HTR-8/SVneo (cell line): ENCODE measurements at regions not wholly inside any gene's neighbourhood (a gene's known extent, or its start where the extent isn't known, plus 50 kb on each side); places are given as distances from the start of the nearest gene placed in this dataset.
"Not testable (repeated sequence)": the region's sequence is repeated elsewhere in the genome, so short reads cannot be mapped to it uniquely, and the experiment has no call there.

ENCODE experiments used
- DNase-seq: peaks from one replicate; pipeline ENCODE4 v3.0.0; 2011; ENCODE audit warnings: low spot score, mixed read lengths; ENCODE audit not compliant: insufficient read length
- FAIRE-seq: peaks from 2 replicates; lab custom pipeline; 2011; peaks lifted over from hg19 to GRCh38; lab: Jason Lieb, UNC

- FAIRE-seq (no peak), DNase-seq (no peak)
Measured at GRCh38 chr2:176913955-176914354, 298.6 kb upstream of the HNRNPA3 start.

GRCh38 chr2:176914371-176914770 is 298.2 kb upstream of the HNRNPA3 start:
- DNase-seq (no peak), FAIRE-seq (no peak)

DNA sequence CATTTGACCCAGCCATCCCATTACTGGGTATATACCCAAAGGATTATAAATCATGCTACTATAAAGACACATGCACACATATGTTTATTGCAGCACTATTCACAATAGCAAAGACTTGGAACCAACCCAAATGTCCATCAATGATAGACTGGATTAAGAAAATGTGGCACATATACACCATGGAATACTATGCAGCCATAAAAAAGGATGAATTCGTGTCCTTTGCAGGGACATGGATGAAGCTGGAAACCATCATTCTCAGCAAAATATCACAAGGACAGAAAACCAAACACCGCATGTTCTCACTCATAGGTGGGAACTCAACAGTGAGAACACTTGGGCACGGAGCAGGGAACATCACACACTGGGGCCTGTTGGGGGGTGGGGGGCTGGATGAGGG is 290.0 kb upstream of the HNRNPA3 start:
- FAIRE-seq, DNase-seq: not testable (repeated sequence)

- DNase-seq, result no peak
- no peak for FAIRE-seq
Measured at GRCh38 chr2:176923205-176923604, 289.4 kb upstream of the HNRNPA3 start.

GRCh38 chr2:176924909-176925534 is 287.6 kb upstream of the HNRNPA3 start:
- DNase-seq, result no peak
- no peak for FAIRE-seq

DNA sequence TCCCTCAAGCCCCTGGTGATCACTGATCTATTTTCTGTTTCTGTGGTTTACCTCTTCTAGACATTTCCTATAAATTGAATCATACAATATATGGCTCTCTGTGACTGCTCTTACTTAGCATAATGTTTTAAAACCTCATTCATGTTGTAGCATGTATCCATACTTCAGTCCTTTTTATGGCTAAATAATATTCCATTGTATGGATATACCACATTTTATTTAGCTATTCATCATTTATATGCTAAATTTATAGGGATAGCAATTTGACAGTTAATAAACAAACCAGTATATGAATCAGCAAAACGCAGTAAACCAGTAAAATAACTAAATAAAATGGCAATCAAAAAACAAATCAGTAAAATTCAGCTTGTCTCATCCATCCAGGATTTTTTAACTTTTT is 286.1 kb upstream of the HNRNPA3 start:
- no peak for DNase-seq
- no peak for FAIRE-seq

GRCh38 chr2:176929387-176929786 is 283.2 kb upstream of the HNRNPA3 start:
- DNase-seq, FAIRE-seq: not testable (repeated sequence)

GRCh38 chr2:176931588-176932563 is 280.7 kb upstream of the HNRNPA3 start:
- DNase-seq (no peak), FAIRE-seq (peak; percentile 77)

DNA sequence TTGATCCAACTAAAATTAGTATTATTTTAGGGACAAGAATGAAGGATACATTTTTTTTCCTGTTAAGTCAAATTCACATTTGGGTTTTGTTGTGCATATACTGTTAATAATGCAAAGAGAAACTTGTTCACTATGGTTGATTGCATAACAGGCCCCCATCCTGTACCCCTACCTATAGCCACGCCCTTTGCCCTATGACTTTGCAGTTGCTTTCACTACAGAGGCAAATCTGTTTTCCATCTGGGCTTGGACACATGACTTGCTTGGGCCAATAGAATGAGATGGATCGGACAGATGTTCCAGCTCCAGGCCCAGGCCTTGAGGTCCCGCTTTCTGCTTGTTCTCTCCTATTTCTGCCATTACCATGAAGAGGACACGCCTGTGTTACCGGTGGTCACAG is 278.5 kb upstream of the HNRNPA3 start:
- DNase-seq (no peak), FAIRE-seq (no peak)

DNA sequence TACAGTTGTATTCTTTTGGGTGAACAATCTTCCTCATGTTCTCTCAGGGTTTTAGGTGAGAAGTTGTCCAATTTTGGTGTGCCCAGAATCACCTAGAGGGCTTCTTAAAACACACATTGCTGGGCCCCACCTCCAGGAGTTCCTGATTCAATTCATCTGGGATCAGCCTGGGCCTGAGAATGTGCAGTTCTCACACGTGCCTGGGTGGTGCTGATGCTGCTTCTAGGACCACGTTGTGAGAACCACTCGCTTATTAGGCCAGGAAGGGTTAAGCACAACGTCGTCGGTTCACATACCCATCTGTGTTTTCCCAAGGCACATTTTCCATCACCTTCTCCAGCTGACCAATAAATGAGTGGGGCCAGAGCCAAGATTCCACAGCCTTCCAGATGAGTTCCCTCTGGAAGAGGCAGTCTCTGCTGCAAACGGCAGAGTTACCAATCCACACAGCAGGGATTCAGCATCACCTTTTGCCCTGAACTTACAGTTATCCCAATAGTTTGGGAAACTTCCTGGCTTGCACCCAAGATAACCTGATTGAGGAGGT is 277.7 kb upstream of the HNRNPA3 start:
- DNase-seq (no peak), FAIRE-seq (no peak)

DNA sequence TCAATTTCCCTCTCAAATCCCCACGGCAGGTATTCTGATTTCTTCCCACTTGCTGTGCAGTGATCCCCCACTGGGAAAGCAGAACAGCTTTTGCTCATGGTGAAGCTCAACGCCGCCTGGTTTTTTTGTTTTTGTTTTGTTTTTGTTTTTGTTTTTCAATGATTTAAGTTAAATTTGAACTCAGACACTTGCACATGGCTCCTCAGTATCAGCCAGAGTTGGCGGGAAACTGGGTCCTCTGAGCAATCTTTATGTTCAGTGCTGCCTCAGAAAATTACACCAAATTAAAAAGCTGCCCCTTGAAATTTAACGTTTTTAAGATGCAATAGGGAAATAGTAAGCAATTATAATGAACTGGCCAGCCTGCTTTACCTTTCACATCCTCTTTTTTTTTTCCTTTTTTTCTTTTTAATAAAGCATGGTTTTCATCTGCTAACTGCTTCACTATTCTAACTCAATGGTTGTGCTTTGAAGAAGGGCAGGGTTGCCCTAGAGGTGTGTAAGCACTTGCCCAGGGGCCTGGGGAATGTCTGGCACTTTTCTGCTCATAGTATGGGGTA is 277.0 kb upstream of the HNRNPA3 start:
- DNase-seq (no peak), FAIRE-seq (no peak)

- FAIRE-seq, result no peak
Measured at GRCh38 chr2:176936410-176936809, 276.2 kb upstream of the HNRNPA3 start.

DNA sequence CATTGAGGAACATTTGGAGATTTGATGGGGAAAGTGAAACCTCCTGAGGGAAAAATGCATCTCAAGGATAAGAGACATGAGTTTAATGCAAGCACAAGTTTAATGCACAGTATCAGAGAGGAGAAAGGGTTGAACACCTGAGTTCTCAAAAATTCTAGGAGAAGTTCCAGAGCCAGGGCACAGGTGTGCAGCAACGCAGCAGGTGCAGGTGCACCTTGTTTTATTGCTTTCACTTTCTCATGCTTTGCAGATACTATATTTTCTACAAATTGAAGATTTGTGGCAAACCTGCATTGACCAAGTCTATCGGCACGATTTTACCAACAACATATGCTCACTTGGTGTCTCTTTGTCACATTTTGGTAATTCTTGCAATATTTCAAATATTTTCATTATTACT is 267.6 kb upstream of the HNRNPA3 start:
- no peak for FAIRE-seq

More at GRCh38 chr2:176936410-176936809, 276.2 kb upstream of the HNRNPA3 start:
- no peak for DNase-seq

DNA sequence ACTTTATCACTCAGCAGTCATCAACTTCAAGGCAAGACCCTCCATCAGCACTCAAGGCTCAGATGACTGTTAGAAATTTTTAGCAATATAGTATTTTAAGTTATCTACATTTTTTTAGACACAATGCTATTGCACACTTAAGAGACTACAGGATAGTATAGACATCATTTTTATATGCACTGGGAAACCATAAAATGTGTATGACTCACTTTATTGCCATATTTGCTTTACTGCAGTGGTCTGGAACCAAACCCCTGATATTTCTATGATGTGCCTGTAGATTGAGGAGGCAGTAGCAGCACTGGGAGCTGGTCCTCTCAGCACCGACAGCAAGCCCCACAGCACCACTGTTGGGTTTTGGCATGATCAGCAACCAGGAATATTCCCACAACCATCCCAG is 264.8 kb upstream of the HNRNPA3 start:
- no peak for DNase-seq
- no peak for FAIRE-seq

More for the DNA sequence above, 267.6 kb upstream of the HNRNPA3 start:
- no peak for DNase-seq

DNA sequence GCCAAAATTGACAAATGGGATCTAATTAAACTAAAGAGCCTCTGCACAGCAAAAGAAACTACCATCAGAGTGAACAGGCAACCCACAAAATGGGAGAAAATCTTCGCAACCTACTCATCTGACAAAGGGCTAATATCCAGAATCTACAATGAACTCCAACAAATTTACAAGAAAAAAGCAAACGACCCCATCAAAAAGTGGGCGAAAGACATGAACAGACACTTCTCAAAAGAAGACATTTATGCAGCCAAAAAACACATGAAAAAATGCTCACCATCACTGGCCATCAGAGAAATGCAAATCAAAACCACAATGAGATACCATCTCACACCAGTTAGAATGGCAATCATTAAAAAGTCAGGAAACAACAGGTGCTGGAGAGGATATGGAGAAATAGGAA is 261.4 kb upstream of the HNRNPA3 start:
- DNase-seq, FAIRE-seq: not testable (repeated sequence)

DNA sequence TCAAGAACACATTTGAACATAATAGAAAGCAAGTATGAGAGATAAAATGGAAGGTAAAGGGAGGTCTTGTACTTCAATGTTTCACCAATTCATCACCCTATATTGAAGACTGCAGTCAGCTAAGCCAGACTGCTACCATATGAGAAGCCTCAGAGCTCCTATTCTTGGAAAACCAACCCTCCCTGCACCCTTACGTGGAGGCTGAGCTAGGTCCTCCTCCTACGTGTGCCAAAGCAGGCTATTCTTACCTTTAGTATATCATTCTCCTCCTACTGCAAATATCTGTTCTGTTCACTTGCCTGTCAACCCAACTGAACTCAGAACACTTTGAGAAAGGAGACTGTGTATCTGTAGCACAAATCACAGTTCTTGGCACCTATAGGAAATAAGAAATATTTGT is 255.8 kb upstream of the HNRNPA3 start:
- FAIRE-seq (no peak), DNase-seq (no peak)

GRCh38 chr2:176959614-176960013 is 253.0 kb upstream of the HNRNPA3 start:
- FAIRE-seq, result no peak
- DNase-seq, result no peak

GRCh38 chr2:176960061-176960460 is 252.5 kb upstream of the HNRNPA3 start:
- DNase-seq (no peak), FAIRE-seq (no peak)

DNA sequence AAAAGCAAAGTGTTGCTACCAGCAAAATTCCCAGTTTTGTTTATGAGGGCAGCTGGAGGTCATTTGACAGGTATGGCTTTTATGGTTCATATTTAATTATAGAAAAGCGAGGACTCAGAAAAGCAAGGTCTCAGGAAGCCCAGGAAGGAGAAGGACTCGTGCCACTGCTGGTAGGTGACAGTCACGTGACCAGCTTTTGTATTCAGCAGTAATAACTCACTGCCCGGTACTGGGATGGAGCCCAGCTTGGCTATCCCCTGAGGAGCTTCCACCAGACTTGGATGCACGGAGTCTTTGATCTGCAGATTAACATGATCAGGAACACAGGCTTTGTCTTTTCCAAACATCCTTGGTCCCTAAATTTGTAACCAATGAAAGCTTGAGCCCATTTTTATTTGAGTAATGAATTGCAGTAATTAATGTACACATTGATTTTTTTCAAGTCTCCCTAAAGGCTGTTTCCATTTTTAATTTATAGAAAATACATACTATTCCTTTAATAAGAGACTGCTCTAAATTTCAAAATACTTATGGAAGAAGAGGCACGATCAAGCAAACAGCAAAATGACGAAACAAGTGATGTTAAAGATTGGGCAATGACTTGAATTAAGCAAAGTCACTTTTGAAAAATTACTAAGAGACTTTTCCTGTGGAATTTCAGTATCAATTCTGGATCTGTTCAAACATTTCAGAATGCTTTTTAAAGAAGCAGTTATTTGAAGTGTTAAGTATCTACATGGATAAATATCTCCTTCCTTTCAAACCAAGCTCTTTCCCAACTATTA is 251.7 kb upstream of the HNRNPA3 start:
- DNase-seq, result no peak
- no peak for FAIRE-seq
